NK-92 treated with Interleukin-12 subunit alpha and Interleukin-12 subunit beta, amount 100 ng/mL, for 24 hours (cell line): ENCODE measurements at regions not wholly inside any gene's neighbourhood (a gene's known extent, or its start where the extent isn't known, plus 50 kb on each side); places are given as distances from the start of the nearest gene placed in this dataset.
"Not testable (repeated sequence)": the region's sequence is repeated elsewhere in the genome, so short reads cannot be mapped to it uniquely, and the experiment has no call there.

ENCODE experiments used
- DNase-seq: peaks from one replicate; lab custom pipeline; 2025; lab: John Stamatoyannopoulos, UW

DNA sequence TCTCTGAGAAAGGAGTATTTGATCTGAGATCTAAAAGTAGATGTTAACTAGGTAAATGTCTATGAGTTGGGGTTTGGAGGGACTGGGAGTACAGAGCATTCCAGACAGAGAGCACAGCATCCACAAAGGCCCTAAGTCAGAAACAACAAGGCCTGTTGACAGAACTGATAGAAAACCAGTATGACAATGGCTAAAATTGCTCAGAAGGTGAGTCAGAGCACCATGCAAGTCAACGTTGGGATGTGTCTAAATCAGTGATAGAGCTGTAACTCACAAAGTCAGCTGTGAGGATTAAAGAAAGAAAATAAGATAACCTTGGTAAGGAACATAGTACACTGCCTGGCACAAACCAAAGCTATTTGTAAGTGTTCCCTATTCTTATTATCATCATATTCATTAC is 124.0 kb downstream of the CETN3 start:
- DNase-seq = no peak

DNA sequence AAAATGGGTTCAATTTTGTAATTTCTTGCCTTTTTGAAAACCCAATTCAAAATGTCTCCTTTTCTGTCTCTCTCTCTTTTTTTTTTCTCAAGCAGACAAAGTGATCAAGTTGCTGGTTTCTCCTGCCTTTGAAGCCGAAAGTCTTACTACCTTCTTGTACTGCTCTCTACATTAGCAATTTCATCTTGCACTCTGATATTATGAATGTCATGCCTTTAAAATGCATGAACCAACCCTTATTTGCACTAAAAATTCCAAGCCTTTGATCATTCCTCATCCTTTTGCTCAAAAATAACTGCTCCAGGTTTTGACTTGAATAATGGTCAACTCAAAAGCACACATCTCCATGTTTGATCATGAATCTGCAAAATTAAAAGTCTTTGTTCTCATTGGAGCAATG is 125.2 kb downstream of the CETN3 start:
- no peak for DNase-seq

DNA sequence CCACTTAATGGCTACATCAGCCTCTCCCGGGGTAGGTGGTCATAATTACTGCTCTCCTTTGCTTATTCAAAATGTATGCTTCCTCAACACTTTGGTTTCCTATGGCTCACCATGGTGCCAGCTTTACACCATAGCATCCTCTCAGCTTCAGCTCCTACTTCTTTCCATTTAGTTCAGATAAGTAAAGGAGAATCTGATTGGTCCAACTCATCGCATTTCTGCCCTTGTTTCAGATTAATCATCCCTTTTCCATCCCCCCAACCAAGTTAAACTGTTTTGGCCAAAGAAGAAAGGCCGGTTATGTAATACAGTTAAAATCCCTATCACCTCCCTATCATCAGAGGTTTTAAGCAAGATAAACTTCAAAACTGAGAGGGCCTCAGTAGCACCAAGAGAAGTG is 130.5 kb downstream of the CETN3 start:
- DNase-seq = no peak

DNA sequence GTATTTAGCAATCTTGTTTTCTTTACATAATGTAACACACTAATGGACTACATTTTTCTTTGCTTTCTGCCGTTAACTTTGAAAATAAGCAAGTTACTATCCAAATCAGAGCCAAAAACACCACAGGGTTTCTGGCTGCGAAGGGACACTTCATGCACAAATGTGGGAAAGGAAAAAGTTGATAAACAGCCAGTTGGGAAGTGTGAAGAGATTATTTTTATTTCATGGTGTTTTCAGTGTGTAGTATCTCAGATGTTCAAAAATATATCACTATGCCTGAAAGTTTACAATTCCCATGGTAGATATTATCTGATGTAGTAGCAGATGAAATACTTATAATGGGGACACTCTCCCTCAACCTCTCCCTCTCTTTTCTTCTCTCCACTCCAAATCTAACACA is 135.3 kb downstream of the CETN3 start:
- DNase-seq = no peak

DNA sequence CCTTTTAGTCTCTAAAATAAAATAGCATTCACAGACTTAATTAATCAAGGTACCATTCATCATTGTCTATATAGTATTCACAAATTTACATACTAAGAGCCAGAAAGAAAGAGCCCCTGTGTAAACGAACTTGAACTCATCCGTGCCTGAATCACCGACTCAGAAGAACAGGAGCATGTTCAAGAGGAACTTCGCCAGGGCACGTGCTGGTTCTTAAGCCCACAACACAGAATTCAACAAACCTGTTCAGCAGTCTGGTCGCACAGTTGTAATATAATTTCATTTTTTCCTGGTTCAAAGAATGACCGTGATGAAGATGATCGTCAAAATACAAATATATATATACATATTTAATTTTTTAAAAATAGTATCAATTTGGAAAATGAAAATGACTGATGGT is 141.9 kb downstream of the CETN3 start:
- DNase-seq = no peak

DNA sequence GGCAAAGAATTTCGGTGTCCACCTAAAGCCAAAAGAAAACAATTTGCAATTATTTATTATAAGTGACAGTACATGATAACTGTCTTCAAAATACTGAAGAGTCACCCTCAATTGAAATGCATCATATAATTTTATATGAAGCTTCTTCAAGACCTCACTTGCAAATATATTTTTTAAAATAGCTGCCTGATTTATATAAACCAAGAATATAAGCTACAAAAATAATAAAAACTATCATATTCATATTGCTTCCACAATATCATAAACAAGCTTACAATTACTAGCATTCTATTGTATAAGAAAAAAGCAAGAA is 144.1 kb downstream of the CETN3 start:
- DNase-seq = no peak

DNA sequence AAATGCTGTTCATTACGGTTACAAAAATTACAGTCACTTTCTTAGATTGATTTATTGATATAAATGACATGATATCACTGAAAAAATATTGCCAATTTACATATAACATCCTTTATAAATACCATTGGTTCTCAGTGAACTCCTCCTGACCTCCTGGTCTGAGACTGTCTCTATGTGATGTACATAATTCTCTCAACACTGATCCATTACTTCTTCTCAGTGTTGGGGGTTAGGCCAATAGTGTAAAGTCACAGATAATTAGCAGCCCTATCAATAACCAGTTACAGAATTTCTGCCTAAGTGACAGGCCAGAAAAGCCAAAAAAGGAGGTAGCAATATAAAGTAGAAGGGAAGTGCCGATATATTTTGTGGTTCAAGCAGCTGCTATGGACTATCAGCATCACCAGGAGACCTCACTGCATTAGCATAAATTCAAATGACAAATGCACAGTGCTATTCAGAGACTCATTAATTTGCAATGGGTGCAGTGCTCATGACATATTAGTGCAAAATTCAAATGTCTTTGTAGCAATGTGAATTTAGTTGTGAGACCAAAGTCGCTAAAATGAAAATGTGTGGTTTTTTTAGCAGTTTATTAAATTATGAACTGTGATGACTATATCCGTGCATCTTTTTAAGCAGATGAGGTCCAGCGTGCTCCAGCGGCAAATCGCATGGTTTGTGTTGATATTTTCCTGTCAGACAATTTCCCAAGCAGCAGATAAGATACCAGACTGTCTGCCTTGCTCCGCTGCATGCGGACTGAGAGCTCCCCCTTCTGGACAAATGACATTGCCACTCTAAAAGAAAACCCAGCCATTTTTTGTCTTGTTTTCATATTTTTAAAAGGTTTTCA is 144.6 kb downstream of the CETN3 start:
- peak; percentile 10 for DNase-seq

DNA sequence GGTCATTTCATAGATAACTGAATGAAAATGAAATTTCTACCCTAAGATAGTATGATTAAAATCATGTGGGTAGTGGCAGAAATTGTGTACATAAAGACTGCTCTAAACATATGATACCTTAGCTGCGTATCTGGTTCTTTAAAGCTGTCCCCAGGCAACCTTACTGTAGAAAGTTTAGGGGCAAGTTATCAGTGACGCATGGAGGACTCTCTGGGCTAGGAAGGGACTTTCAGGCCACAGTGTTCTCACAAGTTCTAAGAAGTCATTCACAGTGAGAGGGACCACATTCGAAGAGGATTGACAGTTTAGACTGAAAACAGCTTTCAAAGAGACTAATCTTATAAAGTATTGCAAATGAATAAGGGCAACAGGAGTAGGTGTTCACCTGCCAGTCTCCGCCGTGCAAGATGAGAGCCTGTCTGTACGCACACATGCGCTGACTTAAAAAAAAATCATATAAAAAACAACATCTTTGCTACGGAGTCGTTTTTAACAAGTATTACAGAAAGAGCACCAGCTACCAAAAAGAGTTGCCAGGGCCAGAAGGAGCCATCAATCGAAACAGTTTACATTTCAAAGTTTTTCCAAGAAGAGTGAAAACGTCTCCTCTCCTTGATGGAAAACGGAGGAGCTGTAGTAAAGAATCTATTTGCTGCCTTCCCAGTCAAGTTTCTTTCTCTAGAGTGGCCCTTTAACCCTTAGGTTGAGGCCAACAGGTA is 146.3 kb downstream of the CETN3 start:
- DNase-seq = no peak

DNA sequence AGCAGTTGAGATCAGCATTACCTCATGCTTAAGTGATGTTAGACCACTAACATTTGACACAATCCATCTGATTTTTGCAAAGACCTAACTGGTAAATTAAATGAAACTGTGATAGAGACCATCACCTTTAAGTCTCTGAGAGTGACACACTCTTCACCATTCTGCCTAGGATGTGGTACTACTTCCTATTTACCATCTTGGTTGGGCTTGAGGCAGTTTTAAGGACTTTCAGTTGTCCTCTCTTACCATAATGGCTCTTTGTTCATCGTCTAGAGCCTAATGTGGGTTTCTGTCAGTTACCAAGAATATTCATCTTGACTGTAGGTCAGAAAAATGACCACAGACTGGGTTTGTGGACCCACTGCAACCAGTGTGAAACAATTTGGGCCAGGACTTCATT is 158.1 kb downstream of the CETN3 start:
- no peak for DNase-seq

DNA sequence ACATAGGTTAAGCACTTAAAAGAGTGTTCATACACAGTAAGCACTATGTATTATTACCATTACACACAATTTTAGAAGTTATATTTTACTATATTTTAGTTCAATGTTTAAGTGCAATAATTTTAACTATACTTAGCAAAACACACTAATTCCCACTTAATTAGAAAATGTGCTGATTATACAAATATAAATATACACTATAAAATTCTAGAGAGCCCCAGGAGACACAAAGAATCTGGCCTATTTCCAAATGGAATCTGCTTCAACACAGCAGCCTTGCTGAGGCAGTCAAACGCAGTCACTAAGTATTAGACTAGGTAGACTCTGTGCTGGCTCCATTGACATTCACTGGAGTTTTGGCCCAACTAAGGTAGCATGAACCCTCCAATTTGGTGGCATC is 160.9 kb downstream of the CETN3 start:
- DNase-seq = no peak

DNA sequence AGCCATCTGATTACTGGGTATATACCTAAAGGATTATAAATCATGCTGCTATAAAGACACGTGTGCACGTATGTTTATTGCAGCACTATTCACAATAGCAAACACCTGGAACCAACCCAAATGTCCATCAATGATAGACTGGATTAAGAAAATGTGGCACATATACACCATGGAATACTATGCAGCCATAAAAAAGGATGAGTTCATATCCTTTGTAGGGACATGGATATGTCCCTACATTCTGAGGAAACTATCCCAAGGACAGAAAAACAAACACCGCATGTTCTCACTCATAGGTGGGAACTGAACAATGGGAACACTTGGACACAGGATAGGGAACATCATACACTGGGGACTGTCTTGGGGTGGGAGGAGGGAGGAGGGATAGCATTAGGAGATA is 165.7 kb downstream of the CETN3 start:
- not testable (repeated sequence) for DNase-seq

DNA sequence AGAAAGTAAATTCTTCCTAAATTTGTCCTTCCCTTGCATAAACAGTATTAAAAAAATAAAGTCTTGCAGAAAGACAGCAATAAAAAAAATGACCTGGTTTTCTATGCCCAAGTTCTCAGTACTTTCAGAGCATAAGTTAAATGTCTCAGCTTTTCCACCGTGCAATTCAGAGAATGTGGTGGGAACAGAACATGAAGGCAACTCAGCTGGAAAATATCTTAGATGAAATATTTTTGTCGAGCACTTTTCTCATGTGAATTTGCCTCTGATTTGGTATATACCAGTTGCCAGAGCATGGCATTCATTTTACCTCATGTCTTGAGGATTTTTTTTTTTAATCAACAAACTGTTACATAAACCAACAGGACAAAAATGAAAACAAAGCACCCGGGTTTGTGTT is 176.1 kb downstream of the CETN3 start:
- DNase-seq = no peak

DNA sequence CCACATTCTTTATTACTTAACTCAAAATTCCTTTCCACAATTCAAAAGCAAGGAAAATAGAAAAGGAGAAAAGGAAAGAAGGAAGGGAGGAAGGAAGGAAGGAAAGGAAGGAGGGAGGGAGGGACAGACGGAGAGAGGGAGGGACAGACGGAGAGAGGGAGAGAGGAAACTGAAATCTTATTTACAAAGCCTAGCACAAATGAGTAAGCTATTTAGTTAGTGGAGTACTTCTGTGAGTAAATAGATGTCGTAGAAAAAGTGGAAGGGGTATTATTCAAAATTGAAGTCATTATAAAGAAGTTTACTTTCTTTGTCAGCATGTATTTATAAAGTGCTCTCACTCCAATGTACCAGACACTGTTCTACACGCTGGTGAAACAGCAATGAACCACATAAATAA is 177.9 kb downstream of the CETN3 start:
- DNase-seq = no peak

DNA sequence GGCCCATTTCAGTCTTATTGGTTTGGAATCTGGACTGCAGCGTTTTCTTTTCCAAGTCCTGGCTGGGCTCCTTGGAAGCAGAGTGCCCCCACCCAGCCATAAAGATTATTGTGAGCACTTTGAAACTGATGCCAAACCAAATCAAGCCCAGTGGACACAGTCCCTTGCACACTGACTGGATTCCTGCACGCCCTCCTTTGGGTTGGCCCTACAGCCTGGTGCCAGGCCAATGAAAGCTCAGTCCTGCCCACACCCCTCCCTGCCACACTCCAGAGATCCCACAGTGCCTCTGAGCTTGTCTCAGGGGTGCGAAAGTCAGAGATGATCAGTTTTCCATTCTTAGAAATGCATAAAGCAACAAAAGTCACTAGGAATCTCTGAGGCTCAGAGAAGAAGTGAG is 181.9 kb downstream of the CETN3 start:
- no peak for DNase-seq

DNA sequence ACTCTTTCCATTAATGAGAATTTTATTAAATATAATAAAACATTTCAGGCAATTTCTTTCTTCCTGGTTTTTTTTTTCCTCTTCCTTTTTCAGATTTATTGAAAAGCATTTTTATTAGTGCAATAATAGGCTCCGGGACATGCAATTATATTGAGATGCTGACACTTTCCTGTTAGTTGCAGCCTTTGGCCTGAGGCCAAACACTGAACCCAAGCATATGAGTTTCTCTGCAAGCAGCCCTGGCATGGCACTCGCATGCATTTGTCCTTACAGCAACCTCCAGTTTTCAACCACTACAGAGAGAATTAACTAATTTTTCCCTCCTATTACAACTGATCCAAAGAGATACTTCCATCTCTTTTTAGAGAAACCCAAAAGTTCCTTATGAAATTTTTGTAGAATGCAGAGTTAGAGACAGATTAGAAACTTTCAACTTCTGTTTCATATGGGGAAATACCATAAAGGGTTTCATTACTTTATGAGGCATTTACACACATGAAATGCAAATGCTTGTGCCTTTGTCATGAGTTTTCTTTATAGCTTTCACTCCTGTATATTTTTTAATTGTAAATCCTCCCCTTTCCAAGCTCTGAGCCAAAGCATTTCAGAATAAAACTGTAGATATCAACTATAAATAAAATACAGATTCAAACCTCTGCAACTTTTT is 183.0 kb downstream of the CETN3 start:
- DNase-seq = no peak

DNA sequence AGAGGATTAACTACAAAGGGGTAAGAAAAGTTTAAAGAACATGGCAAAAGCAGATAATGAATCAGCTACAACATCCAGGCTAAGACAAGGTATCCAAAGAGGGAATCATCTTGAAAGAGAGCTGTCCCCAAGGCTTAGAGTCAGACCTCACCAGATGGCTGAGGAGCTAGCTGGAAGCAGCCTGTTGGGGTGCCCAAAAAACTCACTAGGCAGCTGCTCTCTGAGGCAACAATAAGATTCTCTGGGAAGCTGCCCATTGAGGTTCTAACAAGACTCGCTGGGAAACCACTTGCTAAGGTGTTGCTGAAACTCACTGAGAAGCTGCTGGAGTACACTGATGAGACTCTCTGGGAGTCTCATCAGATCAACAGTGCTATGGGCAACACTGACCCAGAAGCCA is 185.2 kb downstream of the CETN3 start:
- no peak for DNase-seq

DNA sequence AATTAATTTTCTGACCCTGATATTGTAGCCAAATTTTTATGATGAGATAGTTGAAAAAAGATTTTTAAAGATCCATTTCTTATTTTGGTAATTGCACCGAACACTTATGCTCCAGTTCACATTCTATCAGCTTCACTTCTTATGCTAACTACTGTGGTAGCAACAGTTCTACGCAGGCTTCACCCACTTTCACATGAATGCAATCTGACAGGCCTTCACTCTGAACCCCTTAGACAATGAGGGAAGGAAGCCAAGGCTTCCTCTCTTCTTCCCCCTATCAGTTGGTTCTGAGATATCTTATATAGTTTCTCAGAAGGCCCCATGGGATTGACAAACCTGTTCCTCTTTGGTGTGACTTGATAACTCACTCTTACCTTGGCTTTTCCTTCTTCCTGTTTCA is 185.8 kb downstream of the CETN3 start:
- DNase-seq = no peak

DNA sequence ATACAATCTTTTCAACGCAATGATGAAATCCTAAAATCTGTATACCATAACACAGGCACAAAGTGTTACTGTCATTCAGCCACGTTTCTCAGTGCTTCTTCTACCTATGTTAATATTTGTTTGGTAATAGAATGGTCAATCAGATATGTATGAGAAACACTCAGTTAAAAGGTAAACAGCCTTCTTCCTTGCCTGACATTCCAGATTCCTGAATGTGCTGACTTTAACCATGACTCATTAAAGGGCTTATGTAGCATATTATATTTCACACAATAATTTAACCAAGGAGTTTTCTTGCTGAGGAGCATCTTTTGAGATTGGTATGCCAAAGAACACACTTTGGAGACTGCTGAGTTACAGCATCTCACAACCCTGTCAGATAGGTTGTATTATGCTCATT is 187.6 kb downstream of the CETN3 start:
- no peak for DNase-seq

DNA sequence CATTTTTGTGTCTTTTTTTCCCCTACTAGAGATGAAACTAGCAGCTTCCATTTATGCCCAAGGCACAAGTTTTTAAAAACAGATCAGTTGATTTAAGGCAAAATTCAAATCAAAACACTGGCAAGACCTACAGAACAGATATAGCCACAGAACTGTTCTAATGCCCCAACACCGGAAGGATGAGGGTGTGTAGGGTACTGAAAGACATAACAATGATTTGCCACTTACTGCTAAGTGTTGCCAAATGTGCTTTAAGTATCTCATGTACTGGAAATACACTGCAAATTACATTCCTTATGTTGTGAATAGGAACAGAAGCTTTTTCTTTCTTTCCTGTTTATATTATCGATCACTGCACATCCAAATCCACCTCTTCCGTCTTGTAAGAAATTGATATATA is 189.0 kb downstream of the CETN3 start:
- DNase-seq = no peak

DNA sequence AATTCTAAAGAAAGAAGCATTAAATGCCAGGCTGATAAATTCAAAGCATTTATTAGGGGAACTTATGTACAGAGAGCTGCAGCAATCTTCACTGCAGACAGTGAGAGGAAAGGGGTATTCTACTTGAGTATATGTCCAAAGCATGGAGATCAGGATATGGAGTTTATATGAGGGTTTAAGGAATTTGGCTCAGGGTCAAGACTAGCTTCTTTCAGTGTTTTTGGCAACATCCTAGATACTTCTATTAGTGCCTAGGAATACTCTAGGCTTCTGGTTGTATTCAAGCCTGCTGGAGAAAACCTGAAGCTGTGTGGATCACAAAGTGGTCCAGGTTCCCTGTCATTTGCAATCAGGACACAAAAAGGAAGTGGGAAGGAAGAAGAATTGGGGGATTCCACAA is 194.6 kb downstream of the CETN3 start:
- no peak for DNase-seq

DNA sequence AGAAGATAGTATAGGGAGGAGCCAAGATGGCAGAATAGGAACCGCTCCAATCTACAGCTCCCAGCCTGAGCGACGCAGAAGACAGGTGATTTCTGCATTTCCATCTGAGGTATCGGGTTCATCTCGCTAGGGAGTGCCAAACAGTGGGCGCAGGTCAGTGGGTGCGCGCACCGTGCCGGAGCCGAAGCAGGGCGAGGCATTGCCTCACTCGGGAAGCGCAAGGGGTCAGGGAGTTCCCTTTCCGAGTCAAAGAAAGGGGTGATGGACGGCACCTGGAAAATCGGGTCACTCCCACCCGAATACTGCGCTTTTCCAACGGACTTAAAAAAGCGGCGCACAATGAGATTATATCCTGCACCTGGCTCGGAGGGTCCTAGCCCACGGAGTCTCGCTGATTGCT is 201.2 kb downstream of the CETN3 start:
- not testable (repeated sequence) for DNase-seq

DNA sequence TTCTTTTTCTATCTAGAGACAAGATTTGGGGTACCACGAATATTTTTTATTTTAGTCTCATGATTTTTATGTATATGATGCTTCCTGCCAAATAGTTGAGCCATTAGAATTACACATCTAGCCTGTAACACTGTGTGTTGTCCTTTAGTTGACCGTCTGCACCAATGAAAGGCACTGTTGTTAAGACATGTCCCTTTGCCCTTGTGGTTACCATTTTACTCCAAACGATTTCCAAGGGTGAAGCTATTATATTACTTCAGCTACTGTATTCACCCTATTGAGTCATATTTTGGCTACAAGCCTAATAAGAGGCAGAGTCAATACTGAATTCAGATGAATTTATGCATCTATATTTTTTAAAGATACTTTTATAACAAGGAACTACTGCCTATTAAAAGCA is 207.6 kb downstream of the CETN3 start:
- no peak for DNase-seq

DNA sequence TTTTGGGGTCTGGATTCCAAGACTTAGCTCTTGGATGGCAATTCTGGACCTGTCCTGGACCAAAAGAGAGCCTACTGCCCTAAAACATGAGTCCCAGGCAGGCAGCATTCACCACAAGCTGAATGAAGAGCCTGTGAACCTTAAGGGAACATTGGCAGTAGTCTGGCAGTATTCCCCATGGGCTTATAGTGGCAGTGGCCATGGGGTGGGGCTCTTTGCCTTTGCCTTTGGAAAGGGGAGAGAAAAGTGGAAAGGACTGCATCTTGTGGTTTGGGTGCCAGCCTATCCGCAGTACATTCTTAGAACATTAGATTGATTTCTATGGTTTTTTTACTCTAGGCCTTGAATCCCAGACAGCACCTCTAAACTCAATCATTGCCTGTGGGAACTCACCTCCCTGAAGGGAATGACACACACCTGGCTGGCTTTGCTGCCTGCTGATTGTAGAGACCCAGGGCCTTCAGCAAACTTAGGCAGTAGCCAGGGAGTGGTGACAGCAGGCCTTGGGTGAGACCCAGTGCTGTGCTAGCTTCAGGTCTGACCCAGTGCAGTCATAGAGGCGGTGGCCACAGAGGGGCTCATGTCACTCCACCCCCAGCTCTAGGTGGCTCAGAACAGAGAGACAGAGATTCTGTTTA is 216.3 kb downstream of the CETN3 start:
- DNase-seq = no peak
